ENCODE measurements at regions not wholly inside any gene's neighbourhood (a gene's known extent, or its start where the extent isn't known, plus 50 kb on each side); places are given as distances from the start of the nearest gene placed in this dataset.

DNA sequence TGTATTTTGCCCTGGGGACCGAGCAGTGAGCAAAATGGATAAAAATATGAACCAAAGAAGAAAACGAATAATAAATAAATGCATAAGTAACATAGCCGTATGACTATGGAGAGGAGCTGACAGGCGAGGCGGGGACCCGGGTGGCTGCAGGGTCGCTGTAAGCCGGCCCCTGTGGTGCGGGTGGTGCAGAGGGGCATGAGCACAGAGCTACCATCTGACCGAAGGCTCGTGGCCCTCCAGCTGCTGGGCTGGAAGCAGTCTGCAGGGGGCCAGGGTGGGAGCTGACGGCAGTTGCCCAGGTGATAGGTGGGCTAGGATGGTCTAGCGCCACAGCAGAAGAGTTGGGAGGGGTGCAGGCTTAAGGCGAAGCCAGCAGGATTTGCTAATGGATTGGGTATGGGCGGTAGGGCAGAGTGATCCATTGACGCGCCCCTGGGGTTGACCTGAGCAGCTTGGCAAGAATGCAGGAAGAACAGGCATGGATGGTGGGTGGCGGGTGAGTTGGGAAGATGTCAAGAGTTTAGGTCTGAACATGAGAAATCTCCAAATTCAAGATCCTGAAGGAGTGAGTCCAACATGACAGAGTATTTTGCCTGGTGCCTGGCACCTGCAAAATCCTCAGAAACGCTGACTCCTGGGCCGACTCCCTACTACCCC, 228.0 kb downstream of the FOXL1 start:
- DNase-seq (ENCODE audit: low spot score): no peak

GRCh38 chr16:86806838-86807351, 228.5 kb downstream of the FOXL1 start:
- DNase-seq (ENCODE audit: low spot score): no peak

- DNase-seq (ENCODE audit: low spot score): no peak
Measured at GRCh38 chr16:86808863-86809444, 230.6 kb downstream of the FOXL1 start.

DNA sequence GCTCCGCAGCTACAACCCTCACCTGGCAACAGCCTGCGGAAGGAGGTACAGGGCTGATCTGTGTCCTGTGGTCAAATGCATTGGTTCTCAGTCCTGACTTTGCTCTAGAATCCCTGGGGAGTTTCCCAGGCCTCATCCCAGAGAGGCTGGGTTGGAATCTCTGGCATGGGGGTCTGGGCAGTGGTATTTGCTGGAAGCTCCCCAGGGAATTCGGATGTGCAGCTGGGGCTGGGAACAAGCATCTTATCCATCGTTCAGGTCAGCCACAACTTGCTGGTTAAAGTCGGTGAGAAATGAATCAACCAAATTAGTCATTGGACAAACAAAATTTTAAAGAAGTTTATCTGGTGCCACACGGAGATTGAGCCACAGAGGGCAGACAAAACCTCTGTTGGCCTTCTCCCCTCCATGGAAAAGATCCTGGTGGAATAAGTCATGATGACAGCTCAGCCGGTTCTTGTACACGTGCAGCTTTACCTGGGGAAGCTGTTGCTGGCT, 231.2 kb downstream of the FOXL1 start:
- DNase-seq (ENCODE audit: low spot score): no peak

- DNase-seq (ENCODE audit: low spot score): no peak
Measured at GRCh38 chr16:86810062-86810461, 231.7 kb downstream of the FOXL1 start.

DNA sequence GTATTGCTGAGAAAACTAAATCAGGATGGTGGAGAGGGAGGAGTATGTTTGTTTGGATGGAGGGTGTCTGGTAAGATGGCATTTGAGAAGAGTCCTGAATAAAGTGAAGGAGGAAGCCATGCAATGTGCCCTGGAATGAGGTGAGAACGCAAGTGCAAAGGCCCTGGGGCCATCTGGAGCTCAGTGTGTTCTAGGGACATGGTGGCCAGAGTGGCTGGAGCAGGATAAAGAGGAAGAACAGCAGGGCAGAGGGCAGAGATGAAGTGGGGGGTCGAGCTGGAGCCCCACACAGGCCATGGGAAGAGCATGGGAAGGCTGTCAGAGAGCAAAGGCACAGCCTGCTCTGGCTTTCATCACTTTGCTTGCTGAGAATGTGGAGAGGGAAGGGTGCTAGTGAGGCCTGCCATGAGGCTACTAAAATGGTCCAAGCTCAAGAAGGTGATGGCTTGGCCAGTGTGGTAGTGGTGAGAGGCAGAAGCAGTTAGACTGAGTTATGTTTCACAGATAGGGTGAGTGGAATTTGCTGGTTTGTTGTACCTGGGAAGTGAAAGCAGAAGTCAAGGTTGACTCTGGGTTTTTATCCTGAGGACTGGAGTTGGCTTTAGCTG, 234.1 kb downstream of the FOXL1 start:
- DNase-seq (ENCODE audit: low spot score): no peak

DNA sequence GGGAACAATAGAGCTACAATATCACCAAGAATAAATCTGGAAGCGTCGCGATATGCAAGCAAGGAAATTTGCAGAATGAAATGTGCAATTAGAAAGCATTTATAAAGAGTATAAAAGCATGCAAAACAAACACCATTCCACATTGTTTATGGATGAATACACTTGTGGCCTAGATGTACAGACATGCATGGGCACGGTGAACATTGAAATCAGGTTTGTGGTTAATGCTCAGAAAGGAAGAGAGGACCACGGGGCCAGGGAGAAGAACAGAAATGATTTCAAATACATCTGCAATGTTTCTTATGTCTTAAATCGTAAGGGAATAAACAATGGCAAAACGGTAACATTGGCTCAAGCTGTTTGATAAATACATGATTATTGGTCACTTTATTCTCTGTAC, 235.9 kb downstream of the FOXL1 start:
- DNase-seq (ENCODE audit: low spot score): no peak

- no peak for DNase-seq (ENCODE audit: low spot score)
Measured at GRCh38 chr16:86816930-86817625, 238.7 kb downstream of the FOXL1 start.

DNA sequence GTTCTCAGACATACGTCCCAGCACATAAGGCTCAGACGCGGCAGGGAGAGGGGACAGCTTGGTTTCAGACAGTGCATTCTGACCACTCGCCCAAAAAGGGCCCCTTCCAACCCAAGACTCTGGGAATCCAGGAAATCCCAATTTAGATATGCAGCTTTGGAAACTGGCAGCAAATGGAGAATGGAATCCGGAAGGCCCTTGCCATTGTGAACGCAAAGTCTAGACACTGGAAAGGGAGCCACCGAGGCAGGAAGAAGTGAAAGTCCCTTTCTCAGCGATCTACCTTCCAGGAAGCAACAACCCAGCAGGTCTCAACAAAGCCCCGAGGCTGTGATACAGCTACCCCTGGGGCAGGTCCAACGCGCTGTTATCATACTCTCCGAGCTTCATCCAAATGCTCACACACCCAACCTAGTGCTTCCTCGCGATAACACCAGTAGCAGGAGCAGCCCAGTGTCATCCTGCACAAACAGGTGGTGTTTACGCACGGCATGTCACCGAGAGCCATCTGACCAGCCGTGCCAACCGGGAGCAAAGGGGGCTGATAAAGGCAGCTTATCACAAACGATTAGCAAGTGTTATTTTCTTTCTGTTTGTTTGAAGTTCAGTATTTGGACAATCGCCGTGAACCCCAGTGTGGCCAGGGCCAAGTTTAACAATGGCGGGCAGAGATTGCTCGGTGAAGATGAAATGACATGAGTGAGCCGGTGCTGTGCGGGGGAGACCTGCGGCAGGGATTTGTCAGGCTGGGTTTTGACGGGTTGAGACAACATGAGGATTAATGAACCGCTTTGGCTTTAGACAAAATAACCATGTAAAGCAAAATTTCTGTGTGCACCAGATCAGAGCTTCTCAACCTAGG, 240.6 kb downstream of the FOXL1 start:
- no peak for DNase-seq (ENCODE audit: low spot score)

DNA sequence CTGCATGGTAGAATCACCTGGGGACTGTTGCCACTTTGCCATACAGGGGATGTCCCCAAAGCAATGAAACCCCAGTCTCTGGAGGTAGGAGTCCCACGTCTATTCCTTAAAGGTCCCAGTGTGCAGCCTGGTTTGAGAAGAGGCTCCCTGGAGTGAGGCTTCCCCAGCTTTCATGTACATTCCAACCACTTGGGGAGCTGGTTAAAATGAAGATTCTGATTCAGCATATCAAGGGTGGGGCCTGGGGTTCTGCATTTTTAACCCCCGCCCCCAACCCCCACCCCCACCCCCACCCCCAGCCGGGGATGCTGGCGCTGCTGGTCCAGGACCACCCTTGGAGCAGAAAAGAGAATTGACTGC, 241.2 kb downstream of the FOXL1 start:
- DNase-seq (ENCODE audit: low spot score): no peak

- DNase-seq (ENCODE audit: low spot score): no peak
Measured at GRCh38 chr16:86821895-86822294, 243.5 kb downstream of the FOXL1 start.

GRCh38 chr16:86823125-86823524, 244.8 kb downstream of the FOXL1 start:
- DNase-seq (ENCODE audit: low spot score): no peak

GRCh38 chr16:86823888-86824671, 245.7 kb downstream of the FOXL1 start:
- DNase-seq (ENCODE audit: low spot score): peak; percentile 10

DNA sequence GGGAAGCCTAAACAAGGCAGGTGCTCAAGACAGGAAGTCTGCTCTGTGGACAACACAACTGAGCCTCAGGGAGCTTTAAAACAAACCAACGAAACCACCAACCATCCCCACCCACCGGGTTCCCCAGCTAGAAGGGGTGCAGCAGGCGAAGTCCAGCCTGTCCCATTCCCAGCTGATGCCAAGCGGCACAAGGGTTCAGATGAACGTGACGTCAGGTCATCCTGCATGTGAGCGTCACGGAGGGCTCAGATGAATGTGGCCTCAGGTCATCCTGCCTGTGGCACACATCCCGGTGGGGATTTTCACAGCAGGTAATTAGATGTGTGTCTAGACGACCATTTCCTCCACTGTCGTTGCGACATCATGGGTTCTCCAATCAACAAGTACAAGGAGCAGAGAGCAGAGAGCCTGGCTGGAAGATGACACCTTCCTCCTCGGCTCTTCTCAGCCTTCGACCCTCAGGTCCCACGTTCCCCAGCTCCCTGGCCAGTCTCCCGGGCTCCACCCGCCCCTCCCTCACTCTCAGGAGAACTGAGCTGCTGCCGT, 246.5 kb downstream of the FOXL1 start:
- DNase-seq (ENCODE audit: low spot score): no peak

GRCh38 chr16:86825631-86826030, 247.3 kb downstream of the FOXL1 start:
- no peak for DNase-seq (ENCODE audit: low spot score)

DNA sequence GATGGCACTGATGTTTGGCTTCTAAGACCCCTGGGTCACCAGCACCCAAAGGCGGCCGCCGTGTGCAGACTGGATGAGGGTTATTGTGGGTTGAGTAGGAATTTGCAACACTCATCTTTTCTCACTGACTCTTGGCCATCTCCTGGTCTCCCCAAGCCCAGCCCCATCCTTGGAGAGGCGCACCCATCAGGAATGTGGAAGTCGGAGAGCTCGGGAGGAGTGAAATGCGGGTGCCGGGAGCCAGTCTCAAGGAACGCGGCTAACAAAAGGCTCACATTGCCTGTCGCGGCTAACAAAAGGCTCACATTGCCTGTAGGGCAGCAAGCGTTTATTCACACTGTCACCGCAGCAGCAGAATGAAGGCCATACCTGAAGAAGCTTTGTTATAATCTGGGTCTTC, 248.6 kb downstream of the FOXL1 start:
- no peak for DNase-seq (ENCODE audit: low spot score)

DNA sequence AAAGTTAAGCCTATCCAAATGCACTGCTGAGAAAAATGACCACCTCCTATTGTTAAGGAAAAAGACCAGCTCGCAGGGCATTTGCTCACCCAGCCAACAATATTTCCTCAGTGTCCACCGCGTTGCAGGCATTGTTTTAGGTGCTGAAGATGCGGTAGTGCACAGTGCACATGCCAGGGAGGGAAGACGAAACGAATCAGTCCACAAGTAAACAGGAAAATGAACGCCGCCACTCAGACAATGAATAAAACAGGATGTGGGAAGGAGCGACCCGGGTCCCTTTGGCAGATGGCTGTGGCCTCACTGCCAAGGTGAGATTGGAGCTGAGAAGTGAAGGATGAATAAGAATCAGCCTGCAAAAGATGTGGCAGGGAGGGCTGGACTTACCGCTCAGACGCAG, 249.2 kb downstream of the FOXL1 start:
- DNase-seq (ENCODE audit: low spot score): no peak

- no peak for DNase-seq (ENCODE audit: low spot score)
Measured at GRCh38 chr16:86828202-86828601, 249.9 kb downstream of the FOXL1 start.

GRCh38 chr16:86828653-86829052, 250.3 kb downstream of the FOXL1 start:
- no peak for DNase-seq (ENCODE audit: low spot score)

GRCh38 chr16:86831366-86831765, 253.0 kb downstream of the FOXL1 start:
- DNase-seq (ENCODE audit: low spot score): no peak

- no peak for DNase-seq (ENCODE audit: low spot score)
Measured at GRCh38 chr16:86833136-86833535, 254.8 kb downstream of the FOXL1 start.

Data from Ammon's horn (tissue), 1 donor.